ENCODE measurements at regions not wholly inside any gene's neighbourhood (a gene's known extent, or its start where the extent isn't known, plus 50 kb on each side); places are given as distances from the start of the nearest gene placed in this dataset.

- H3K14ac ChIP-seq (ENCODE audit: insufficient read depth, low read length): no peak overlapping the region
- Mint-ChIP-seq H3K27me3 (ENCODE audit: low read depth) (peaks cover 2% of the 10 kb centered on the region; the same call in 1 of the 2 replicates), H3K9me3 (peaks cover 6 to 13% of the 10 kb centered on the region in 2 experiments; a peak in 4 of 5 replicates), H3K36me3 (ENCODE audit: insufficient read depth in 1 of 3, low read depth in 3 of 3) (peaks cover 0 to 7% (median 0%) of the 10 kb centered on the region in 3 experiments; a peak in 1 of 7 replicates), H3K27ac (peak overlapping the region in 1 of 3 experiments; percentile 30; a peak in 1 of 7 replicates), H3K4me1 (no peaks in the 10 kb centered on the region), H3K4me3 (no peak overlapping the region)
- H2BK20ac ChIP-seq (ENCODE audit: low read depth, low read length, poor library complexity, severe bottlenecking): no peak overlapping the region
- H2AFZ ChIP-seq (ENCODE audit: low read length): no peak overlapping the region
- no peak overlapping the region for H3K56ac ChIP-seq (ENCODE audit: insufficient read length, low read depth, low read length)
- no peak overlapping the region for H3K4ac ChIP-seq (ENCODE audit: low read depth, low read length)
- H2BK15ac ChIP-seq (ENCODE audit: low read depth, low read length): no peak overlapping the region
- H3K9me3 ChIP-seq (ENCODE audit: control insufficient read depth, low read depth, low read length): no peaks in the 10 kb centered on the region
- no peak overlapping the region for H2BK5ac ChIP-seq (ENCODE audit: insufficient read length, low read length)
- TF ChIP-seq CTCF (conservative IDR thresholded peaks at IDR 0.05): no peak
- no peak overlapping the region for H3K4me2 ChIP-seq (ENCODE audit: insufficient read depth, insufficient read length, low read length)
- H3K79me2 ChIP-seq (ENCODE audit: insufficient read depth, low read length): no peaks in the 10 kb centered on the region
- H4K8ac ChIP-seq (replicated peaks; ENCODE audit: insufficient read length, low read depth, low read length): no peak overlapping the region
- no peaks in the 10 kb centered on the region for H3K23me2 ChIP-seq (ENCODE audit: insufficient read length, low read depth, low read length, poor library complexity, severe bottlenecking)
- H4K91ac ChIP-seq (ENCODE audit: insufficient read length, low read depth, low read length): no peak overlapping the region
- no peak overlapping the region for H3K23ac ChIP-seq (ENCODE audit: insufficient read length, low read depth, low read length)
- no peak overlapping the region for H3K18ac ChIP-seq (ENCODE audit: insufficient read length, low read depth, low read length)
- H2BK12ac ChIP-seq (ENCODE audit: insufficient read length, low read depth, low read length): no peak overlapping the region
- WGBS (ENCODE audit: extremely low coverage, insufficient read length, low lambda C conversion rate): no CpG with 5 or more reads among the region's 12 CpGs
- no peak overlapping the region for H3K9ac ChIP-seq (ENCODE audit: extremely low read depth, insufficient read length, low read length)
- H3K27me3 ChIP-seq (ENCODE audit: insufficient read depth, low read length): no peaks in the 10 kb centered on the region
- H4K20me1 ChIP-seq (ENCODE audit: control insufficient read depth, insufficient read depth, insufficient read length): no peaks in the 10 kb centered on the region
- H3T11ph ChIP-seq (ENCODE audit: low read length): no peak overlapping the region
- H2AK5ac ChIP-seq (ENCODE audit: insufficient read length, low read length): no peak overlapping the region
- H3K4me1 ChIP-seq (ENCODE audit: insufficient read depth, low read length): no peaks in the 10 kb centered on the region
- H4K5ac ChIP-seq (ENCODE audit: insufficient read length, low read depth, low read length): no peak overlapping the region
- H2BK120ac ChIP-seq (ENCODE audit: low read depth, low read length, poor library complexity, severe bottlenecking): no peak overlapping the region
- H3K79me1 ChIP-seq (ENCODE audit: insufficient read depth, low read depth, low read length, poor library complexity, severe bottlenecking): no peaks in the 10 kb centered on the region
- no peak overlapping the region for H3K27ac ChIP-seq (ENCODE audit: insufficient read length, low read depth, low read length)
- no peak for DNase-seq
Observed at GRCh38 chr10:1881636-1882035, 144.3 kb upstream of the ADARB2 start.
